ENCODE measurements at regions not wholly inside any gene's neighbourhood (a gene's known extent, or its start where the extent isn't known, plus 50 kb on each side); places are given as distances from the start of the nearest gene placed in this dataset.

DNA sequence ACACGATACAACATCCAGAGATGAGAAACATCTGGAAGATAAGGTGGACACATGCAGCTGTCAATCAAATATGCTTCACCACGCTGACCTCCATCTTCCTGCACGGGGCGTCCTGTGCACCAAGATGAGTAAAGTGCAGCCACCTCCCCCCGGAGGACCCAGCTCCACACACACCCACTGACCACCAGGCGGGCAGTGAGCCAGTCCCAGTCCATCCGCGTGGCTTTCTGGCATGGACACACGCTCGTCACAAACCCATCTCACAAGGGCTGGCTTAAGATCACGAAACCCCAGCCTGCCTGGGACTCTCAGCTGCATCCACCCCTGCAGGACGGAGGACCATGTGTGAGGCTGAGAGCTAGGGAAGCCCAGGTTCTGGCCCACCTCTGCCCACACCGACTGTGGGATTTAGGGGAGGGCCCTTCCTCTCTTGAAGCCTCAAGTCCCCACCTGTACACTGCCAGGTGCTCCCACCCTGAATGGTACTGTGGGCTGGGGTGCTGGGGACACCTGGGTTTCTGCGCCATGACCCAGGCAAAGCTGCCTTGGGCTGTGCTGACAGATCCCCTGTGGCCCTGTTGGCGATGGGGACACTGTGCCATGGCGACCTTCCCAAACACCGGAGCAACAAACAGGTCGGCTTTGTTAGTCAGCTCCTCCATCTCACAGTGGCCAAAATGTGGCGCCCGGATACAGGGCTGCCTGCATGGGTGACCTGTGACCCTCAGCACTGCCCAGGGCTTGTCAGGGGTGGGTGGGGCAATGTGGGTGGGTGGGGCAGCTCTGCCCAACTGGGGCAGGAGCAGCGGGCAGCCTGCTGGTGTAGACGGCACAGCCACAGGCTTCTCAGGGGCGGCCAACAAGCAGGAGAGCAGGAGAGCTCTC, 629.0 kb downstream of the TBC1D22A start:
- TF ChIP-seq POLR2A (IDR thresholded peaks at IDR 0.05): no peak
- TF ChIP-seq, protein P1, sequence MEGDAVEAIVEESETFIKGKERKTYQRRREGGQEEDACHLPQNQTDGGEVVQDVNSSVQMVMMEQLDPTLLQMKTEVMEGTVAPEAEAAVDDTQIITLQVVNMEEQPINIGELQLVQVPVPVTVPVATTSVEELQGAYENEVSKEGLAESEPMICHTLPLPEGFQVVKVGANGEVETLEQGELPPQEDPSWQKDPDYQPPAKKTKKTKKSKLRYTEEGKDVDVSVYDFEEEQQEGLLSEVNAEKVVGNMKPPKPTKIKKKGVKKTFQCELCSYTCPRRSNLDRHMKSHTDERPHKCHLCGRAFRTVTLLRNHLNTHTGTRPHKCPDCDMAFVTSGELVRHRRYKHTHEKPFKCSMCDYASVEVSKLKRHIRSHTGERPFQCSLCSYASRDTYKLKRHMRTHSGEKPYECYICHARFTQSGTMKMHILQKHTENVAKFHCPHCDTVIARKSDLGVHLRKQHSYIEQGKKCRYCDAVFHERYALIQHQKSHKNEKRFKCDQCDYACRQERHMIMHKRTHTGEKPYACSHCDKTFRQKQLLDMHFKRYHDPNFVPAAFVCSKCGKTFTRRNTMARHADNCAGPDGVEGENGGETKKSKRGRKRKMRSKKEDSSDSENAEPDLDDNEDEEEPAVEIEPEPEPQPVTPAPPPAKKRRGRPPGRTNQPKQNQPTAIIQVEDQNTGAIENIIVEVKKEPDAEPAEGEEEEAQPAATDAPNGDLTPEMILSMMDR (IDR thresholded peaks at IDR 0.05): no peak

Data from heart left ventricle (tissue), 13 donors.